ENCODE measurements at regions not wholly inside any gene's neighbourhood (a gene's known extent, or its start where the extent isn't known, plus 50 kb on each side); places are given as distances from the start of the nearest gene placed in this dataset.

GRCh38 chr2:63663013-63663864, 74.5 kb downstream of the MDH1 start:
- H3K9me3 ChIP-seq, result no peaks in the 10 kb centered on the region
- peaks cover 0 to 4% (median 0%) of the 10 kb centered on the region in 4 donors for H3K4me1 ChIP-seq
- H3K36me3 ChIP-seq, result no peaks in the 10 kb centered on the region
- in situ Hi-C loops (cut with MboI; ENCODE audit: low pct_ligation_motif_present in 1 of 4, low pct_unique_long_range_greater_than_20kb in 1 of 4, low sequenced_read_pairs in 3 of 4), result no loop called here
- intact Hi-C loops (cut with DNase I; ENCODE audit: low total_unique reads), result no loop called here
- H3K27ac ChIP-seq, result no peak overlapping the region
- TF ChIP-seq CTCF (IDR thresholded peaks at IDR 0.05) (no peak), POLR2AphosphoS5 (IDR thresholded peaks at IDR 0.05) (no peak), POLR2A (IDR thresholded peaks at IDR 0.05) (no peak), EP300 (IDR thresholded peaks at IDR 0.05; ENCODE audit: low read depth) (no peak)
- 61 to 71% methylated on average over 2 to 3 of the region's 3 CpGs for WGBS, 2 donors (ENCODE audit: low coverage in 1 of 2)
- no peaks in the 10 kb centered on the region for H3K27me3 ChIP-seq
- DNase-seq, result no peak
- no peak overlapping the region for H3K4me3 ChIP-seq

GRCh38 chr2:63665091-63665490, 76.3 kb downstream of the MDH1 start:
- Histone ChIP-seq H3K27ac (no peak overlapping the region), H3K27me3 (no peaks in the 10 kb centered on the region), H3K4me1 (no peaks in the 10 kb centered on the region), H3K36me3 (no peaks in the 10 kb centered on the region), H3K9me3 (no peaks in the 10 kb centered on the region), H3K4me3 (no peak overlapping the region)
- no peak for DNase-seq
- TF ChIP-seq CTCF (IDR thresholded peaks at IDR 0.05) (no peak), POLR2AphosphoS5 (IDR thresholded peaks at IDR 0.05) (no peak), EP300 (IDR thresholded peaks at IDR 0.05; ENCODE audit: low read depth) (no peak), POLR2A (IDR thresholded peaks at IDR 0.05) (no peak)
- WGBS, 2 donors (ENCODE audit: low coverage in 1 of 2), result 40 to 71% methylated on average over 2 of the region's 2 CpGs
- intact Hi-C loops (cut with DNase I; ENCODE audit: low total_unique reads) (no loop called here), in situ Hi-C loops (cut with MboI; ENCODE audit: low pct_ligation_motif_present in 1 of 4, low pct_unique_long_range_greater_than_20kb in 1 of 4, low sequenced_read_pairs in 3 of 4) (no loop called here)

- intact Hi-C loops (cut with DNase I; ENCODE audit: low total_unique reads) (no loop called here), in situ Hi-C loops (cut with MboI; ENCODE audit: low pct_ligation_motif_present in 1 of 4, low pct_unique_long_range_greater_than_20kb in 1 of 4, low sequenced_read_pairs in 3 of 4) (no loop called here)
- Histone ChIP-seq H3K36me3 (no peaks in the 10 kb centered on the region), H3K4me1 (no peaks in the 10 kb centered on the region), H3K27me3 (no peaks in the 10 kb centered on the region), H3K27ac (no peak overlapping the region), H3K4me3 (no peak overlapping the region), H3K9me3 (no peaks in the 10 kb centered on the region)
- no peak for DNase-seq
- 37 to 50% methylated on average over 1 to 2 of the region's 2 CpGs for WGBS, 2 donors (ENCODE audit: low coverage in 1 of 2)
- TF ChIP-seq POLR2AphosphoS5 (IDR thresholded peaks at IDR 0.05) (no peak), EP300 (IDR thresholded peaks at IDR 0.05; ENCODE audit: low read depth) (no peak), POLR2A (IDR thresholded peaks at IDR 0.05) (no peak), CTCF (IDR thresholded peaks at IDR 0.05) (no peak)
Measured at GRCh38 chr2:63665846-63666475, 77.2 kb downstream of the MDH1 start.

GRCh38 chr2:63667132-63667700, 78.5 kb downstream of the MDH1 start:
- Histone ChIP-seq H3K4me3 (no peak overlapping the region), H3K9me3 (no peaks in the 10 kb centered on the region), H3K27ac (no peak overlapping the region), H3K36me3 (no peaks in the 10 kb centered on the region), H3K4me1 (no peaks in the 10 kb centered on the region), H3K27me3 (no peaks in the 10 kb centered on the region)
- intact Hi-C loops (cut with DNase I; ENCODE audit: low total_unique reads) (no loop called here), in situ Hi-C loops (cut with MboI; ENCODE audit: low pct_ligation_motif_present in 1 of 4, low pct_unique_long_range_greater_than_20kb in 1 of 4, low sequenced_read_pairs in 3 of 4) (no loop called here)
- WGBS, 2 donors (ENCODE audit: low coverage in 1 of 2), result 67 to 100% methylated on average over 1 to 3 of the region's 3 CpGs
- DNase-seq, result no peak
- TF ChIP-seq POLR2A (IDR thresholded peaks at IDR 0.05), result no peak
